ENCODE measurements at regions not wholly inside any gene's neighbourhood (a gene's known extent, or its start where the extent isn't known, plus 50 kb on each side); places are given as distances from the start of the nearest gene placed in this dataset.

DNA sequence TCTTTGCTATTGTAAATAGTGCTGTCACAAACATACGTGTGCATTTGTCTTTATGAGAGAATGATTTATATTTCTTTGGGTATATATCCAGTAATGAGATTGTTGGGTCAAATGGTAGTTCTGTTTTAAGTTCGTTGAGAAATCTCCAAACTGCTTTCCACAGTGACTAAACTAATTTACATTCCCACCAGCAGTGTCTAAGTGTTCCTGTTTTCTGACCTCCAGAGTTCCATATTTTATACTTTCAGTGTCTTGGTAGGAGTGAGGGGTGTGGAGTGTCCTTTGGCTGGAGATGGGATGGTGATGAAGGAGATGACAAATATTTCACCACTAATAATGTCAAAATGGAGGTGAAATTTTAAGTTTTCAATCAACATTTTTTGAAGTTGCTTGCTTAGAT, 86.4 kb downstream of the DACT1 start:
- Histone ChIP-seq H3K9ac (no peak overlapping the region), H3K27me3 (no peaks in the 10 kb centered on the region)
- TF ChIP-seq Cebpa-rat (IDR thresholded peaks at IDR 0.05), result no peak

DNA sequence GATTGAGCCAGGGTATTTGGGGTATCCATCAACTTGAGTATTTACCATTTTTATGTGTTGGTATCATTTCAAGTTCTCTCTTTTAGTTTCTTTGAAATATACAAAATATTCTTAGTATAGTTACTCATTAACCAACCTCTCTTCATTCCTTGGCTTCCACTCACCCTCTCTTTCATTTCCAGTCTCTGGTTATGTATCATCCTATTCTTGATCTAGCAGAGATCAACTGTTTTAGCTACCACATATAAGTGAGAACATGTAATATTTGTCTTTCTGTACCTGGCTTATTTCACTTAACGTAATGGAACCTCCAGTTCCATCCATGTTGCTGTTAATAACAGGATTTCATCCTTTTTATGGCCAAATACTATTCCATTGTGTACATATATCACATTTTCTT, 86.9 kb downstream of the DACT1 start:
- no peak for TF ChIP-seq Cebpa-rat (IDR thresholded peaks at IDR 0.05)

More for the DNA sequence above, 86.4 kb downstream of the DACT1 start:
- Histone ChIP-seq H3K36me3 (no peaks in the 10 kb centered on the region), H3K9me3 (replicated peaks in 1 of 11) (no peaks in the 10 kb centered on the region; a peak in 1 of 22 replicates), H3K4me3 (no peak overlapping the region), H4K20me1 (no peaks in the 10 kb centered on the region), H3K4me2 (peak overlapping the region in 2 of 11 experiments; percentile 44 to 51; a peak in 4 of 22 replicates), H3K4me1 (peaks cover 0 to 25% (median 0%) of the 10 kb centered on the region in 10 experiments; a peak in 7 of 20 replicates), H3K27ac (peak overlapping the region in 1 of 11 experiments; percentile 25; a peak in 1 of 22 replicates)

DNA sequence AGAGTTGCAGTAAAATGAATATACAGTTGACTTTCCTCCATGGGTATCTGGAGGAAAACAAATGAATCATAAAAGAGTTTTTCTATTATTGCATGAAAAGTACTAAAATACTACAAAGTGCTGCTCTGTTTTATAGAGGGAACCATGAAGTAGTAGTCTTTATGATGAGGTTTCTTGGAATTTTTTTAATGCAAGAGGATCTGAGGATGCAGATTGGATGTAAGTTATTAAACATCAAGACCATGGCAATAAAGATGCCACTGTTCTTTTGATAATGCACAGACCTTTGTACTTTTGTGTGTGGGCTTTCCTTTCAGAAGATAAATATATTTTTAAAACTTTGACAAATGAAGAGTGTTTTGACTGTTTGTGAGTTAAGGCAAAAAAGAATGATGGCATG, 87.5 kb downstream of the DACT1 start:
- H3K27me3 ChIP-seq, result no peaks in the 10 kb centered on the region
- H3K27ac ChIP-seq, result no peak overlapping the region
- H3K4me1 ChIP-seq, result peaks cover 0 to 25% (median 0%) of the 10 kb centered on the region in 10 experiments; a peak in 4 of 20 replicates
- TF ChIP-seq Cebpa-rat (IDR thresholded peaks at IDR 0.05), result no peak
- H3K36me3 ChIP-seq, result no peaks in the 10 kb centered on the region
- H3K9ac ChIP-seq, result no peak overlapping the region
- H4K20me1 ChIP-seq, result no peaks in the 10 kb centered on the region
- no peak overlapping the region for H3K4me2 ChIP-seq
- no peaks in the 10 kb centered on the region for H3K9me3 ChIP-seq (replicated peaks in 1 of 11)
- H3K4me3 ChIP-seq, result no peak overlapping the region

More for the DNA sequence above, 86.9 kb downstream of the DACT1 start:
- no peaks in the 10 kb centered on the region for H3K36me3 ChIP-seq
- no peak overlapping the region for H3K9ac ChIP-seq
- H3K27ac ChIP-seq, result no peak overlapping the region
- H3K9me3 ChIP-seq (replicated peaks in 1 of 11), result no peaks in the 10 kb centered on the region; a peak in 1 of 22 replicates
- H3K4me1 ChIP-seq, result peaks cover 0 to 25% (median 0%) of the 10 kb centered on the region in 10 experiments; a peak in 4 of 20 replicates
- no peaks in the 10 kb centered on the region for H3K27me3 ChIP-seq
- no peaks in the 10 kb centered on the region for H4K20me1 ChIP-seq
- H3K4me3 ChIP-seq, result no peak overlapping the region
- peak overlapping the region in 1 of 11 experiments; percentile 51; a peak in 1 of 22 replicates for H3K4me2 ChIP-seq

DNA sequence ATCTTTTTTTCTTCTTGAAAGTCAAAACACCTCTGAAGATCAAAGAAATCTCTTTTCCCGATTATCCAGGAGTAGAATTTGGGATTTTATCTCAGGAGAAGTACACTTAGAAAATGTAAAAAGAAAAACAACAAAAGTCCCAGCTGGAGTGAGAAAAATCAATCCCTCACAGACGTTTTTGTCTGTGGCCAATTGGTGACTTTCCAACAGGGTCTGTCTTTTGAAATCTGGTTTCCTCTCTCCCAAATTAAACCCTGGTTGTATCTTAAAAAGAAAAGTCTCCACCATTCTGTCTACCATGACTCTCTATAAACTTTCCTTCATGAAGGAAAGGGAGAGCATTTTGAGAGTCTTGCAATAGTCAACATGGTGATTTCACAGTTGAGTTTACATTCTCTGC, 88.1 kb downstream of the DACT1 start:
- no peak overlapping the region for H3K4me3 ChIP-seq
- H3K36me3 ChIP-seq, result no peaks in the 10 kb centered on the region
- no peak overlapping the region for H3K27ac ChIP-seq
- H3K4me2 ChIP-seq, result no peak overlapping the region
- H3K27me3 ChIP-seq, result no peaks in the 10 kb centered on the region
- H3K4me1 ChIP-seq, result peaks cover 0 to 26% (median 0%) of the 10 kb centered on the region in 10 experiments; a peak in 5 of 20 replicates
- no peaks in the 10 kb centered on the region for H3K9me3 ChIP-seq (replicated peaks in 1 of 11)
- H3K9ac ChIP-seq, result no peak overlapping the region
- TF ChIP-seq Cebpa-rat (IDR thresholded peaks at IDR 0.05), result no peak
- H4K20me1 ChIP-seq, result no peaks in the 10 kb centered on the region

DNA sequence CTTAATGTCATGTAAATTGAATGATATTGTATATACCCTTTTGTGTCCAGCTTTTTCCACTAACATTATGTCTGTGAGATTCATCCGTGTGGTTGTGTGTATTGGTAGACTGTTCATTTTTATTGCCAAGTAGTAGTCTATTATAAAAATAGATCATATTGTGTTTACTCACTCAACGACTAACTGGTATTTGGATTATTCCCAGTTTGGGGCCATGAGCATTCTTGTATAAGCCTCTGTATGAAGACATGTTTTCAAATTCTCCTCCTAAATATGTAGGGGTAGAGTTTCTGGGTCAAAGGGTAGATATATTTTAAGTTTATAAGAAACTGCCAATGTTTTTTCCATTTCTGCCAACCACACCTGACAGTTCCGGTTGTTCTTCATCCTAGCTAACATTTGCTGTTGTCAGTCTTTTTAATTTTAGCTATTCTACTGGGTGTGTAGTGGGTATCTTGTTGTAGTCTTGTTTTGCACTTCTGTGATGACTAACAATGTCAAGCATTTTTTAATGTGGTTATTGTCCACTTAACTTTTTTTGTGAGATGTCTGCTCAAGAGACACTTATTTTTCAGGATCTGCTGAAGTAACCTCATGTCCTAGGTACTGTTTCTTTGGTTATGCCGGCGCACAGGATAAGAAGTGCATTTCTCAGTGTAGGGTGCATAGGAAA, 93.2 kb downstream of the DACT1 start:
- Histone ChIP-seq H3K9me3 (replicated peaks in 1 of 11) (no peaks in the 10 kb centered on the region), H3K27ac (no peak overlapping the region; a peak in 1 of 22 replicates), H3K4me1 (peaks cover 0 to 31% (median 3%) of the 10 kb centered on the region in 10 experiments; a peak in 10 of 20 replicates), H3K4me2 (peak overlapping the region in 5 of 11 experiments; percentile 25 to 65 (median 46); a peak in 10 of 22 replicates), H3K4me3 (no peak overlapping the region), H3K36me3 (no peaks in the 10 kb centered on the region), H3K9ac (no peak overlapping the region), H3K27me3 (no peaks in the 10 kb centered on the region), H4K20me1 (no peaks in the 10 kb centered on the region)
- no peak for TF ChIP-seq Cebpa-rat (IDR thresholded peaks at IDR 0.05)

DNA sequence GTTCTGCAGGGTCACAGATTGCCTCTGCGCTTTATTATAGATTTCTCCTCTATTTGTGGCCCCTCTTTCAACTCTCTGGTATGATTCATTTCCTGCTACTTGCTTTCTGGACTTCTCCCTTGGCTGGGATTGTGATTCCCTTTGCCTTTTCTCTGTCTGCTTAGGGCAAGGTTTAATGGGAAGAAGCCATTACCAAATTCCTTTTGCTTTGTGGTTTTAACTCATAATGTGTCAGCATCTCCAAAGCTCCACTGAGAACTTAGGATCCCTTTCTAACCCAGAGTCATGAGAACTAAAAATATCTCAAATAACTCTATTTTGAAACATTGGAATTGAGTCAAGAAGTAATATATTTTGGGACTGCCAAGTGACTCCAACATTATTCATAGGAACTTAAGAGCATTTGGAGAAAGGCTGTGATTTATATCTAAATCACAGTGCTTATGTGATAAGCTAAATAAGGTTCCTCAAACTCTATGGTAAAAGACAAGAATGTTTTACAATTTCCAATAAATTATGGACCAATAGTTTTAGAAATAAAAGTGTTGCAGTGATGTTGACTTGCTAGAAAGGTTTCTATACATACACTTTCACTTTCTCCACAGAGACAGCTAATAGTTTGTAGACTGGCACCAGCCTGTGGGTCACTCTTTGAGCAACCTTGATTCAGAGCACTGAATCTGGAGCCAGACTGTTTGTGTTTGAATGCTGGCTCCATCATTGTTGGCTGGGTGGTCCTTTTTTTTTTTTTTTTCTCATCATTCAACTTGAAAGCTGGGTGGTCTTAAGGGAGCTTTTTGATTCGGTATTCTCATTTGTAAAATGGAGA, 93.9 kb downstream of the DACT1 start:
- peaks cover 0 to 37% (median 3%) of the 10 kb centered on the region in 10 experiments; a peak in 10 of 20 replicates for H3K4me1 ChIP-seq
- no peak for TF ChIP-seq Cebpa-rat (IDR thresholded peaks at IDR 0.05)
- H3K9me3 ChIP-seq (replicated peaks in 1 of 11), result no peaks in the 10 kb centered on the region
- peak overlapping the region in 5 of 11 experiments; percentile 25 to 65 (median 46); a peak in 10 of 22 replicates for H3K4me2 ChIP-seq
- H3K27ac ChIP-seq, result no peak overlapping the region; a peak in 2 of 22 replicates
- no peaks in the 10 kb centered on the region for H3K36me3 ChIP-seq
- no peaks in the 10 kb centered on the region for H3K27me3 ChIP-seq
- no peak overlapping the region for H3K4me3 ChIP-seq
- H4K20me1 ChIP-seq, result no peaks in the 10 kb centered on the region
- H3K9ac ChIP-seq, result no peak overlapping the region

DNA sequence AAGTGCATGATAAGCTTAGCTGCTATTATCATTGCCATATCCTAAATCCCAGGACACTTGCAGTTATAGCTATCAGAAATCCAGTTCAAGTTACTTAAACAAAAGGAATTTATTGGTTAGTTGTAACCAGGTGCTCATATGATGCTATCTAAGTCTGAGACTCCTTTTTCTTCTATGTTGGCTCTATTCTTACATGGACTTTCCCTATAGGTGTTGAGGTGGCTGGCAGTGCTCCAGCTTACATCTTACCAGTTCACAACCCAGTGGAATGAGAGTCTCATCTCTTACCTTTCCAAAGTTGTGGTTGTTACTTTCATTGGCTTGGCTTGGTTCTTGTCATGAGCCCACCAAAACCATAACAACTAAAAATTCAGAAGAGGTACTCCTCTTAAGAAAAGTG, 94.6 kb downstream of the DACT1 start:
- TF ChIP-seq Cebpa-rat (IDR thresholded peaks at IDR 0.05), result no peak
- Histone ChIP-seq H3K27ac (no peak overlapping the region), H3K4me1 (peaks cover 0 to 37% (median 3%) of the 10 kb centered on the region in 10 experiments; a peak in 10 of 20 replicates), H3K36me3 (no peaks in the 10 kb centered on the region), H3K9ac (no peak overlapping the region), H4K20me1 (no peaks in the 10 kb centered on the region), H3K4me3 (no peak overlapping the region), H3K4me2 (peak overlapping the region in 3 of 11 experiments; percentile 46 to 65 (median 50); a peak in 6 of 22 replicates), H3K27me3 (no peaks in the 10 kb centered on the region), H3K9me3 (replicated peaks in 1 of 11) (no peaks in the 10 kb centered on the region)

DNA sequence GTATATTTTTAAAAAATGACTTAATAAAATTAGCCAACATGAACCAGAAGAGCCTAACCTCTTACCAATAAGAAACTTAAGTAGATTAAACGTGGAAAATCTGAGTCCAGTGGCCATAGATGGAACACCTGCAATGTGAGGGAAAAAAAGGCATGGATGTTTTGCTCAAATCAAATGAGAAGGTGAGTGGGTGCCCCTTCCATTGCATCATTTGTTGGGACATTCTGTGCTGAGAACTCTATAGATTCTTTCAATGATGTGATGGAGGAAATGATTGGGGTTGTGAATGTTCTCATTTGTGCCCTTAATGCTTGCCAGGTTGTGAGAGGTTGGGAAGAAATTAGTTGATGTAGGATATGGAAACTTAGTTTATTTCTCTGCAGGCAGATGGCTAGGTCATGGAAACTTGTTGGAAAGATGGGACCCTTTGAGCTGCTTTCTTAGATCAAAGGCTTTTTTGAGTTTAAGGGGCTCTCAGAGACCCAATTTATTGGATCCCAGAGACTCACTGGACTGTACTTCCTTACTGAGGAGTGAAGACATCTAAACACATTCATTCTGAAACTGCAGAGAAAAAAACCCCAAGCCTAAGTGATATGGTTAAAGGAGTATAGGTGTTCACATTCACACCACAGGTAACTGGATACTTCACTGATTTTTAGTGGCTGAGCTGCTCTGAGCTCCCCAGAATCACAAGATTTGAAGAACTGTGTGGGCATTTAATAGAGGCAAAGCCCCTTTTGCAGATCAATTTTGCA, 95.9 kb downstream of the DACT1 start:
- Histone ChIP-seq H3K4me3 (no peak overlapping the region), H3K36me3 (no peaks in the 10 kb centered on the region), H3K27me3 (no peaks in the 10 kb centered on the region), H3K4me2 (no peak overlapping the region), H3K9me3 (replicated peaks in 1 of 11) (no peaks in the 10 kb centered on the region), H4K20me1 (no peaks in the 10 kb centered on the region), H3K27ac (no peak overlapping the region), H3K9ac (no peak overlapping the region), H3K4me1 (peaks cover 0 to 37% (median 4%) of the 10 kb centered on the region in 10 experiments; a peak in 15 of 20 replicates)
- no peak for TF ChIP-seq Cebpa-rat (IDR thresholded peaks at IDR 0.05)
